ENCODE measurements at regions not wholly inside any gene's neighbourhood (a gene's known extent, or its start where the extent isn't known, plus 50 kb on each side); places are given as distances from the start of the nearest gene placed in this dataset.

DNA sequence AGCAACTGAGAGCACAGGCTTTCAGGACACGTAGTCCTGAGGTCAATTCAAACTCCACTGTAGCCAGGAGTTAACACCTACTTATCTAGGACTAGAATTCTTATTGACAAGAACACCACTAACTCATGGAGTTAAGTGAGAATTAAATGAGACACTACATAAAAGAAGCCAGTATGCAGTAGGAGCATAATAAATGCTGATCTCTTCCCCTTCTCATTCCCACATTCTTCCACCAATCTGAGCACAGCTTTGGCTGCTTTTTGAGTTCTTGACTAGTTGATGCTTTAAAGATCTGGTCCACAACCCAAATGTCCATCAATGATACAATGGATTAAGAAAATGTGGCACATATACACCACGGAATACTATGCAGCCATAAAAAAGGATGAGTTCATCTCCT lies 55.2 kb downstream of the TTC32 start:
- no peak for FAIRE-seq

DNA sequence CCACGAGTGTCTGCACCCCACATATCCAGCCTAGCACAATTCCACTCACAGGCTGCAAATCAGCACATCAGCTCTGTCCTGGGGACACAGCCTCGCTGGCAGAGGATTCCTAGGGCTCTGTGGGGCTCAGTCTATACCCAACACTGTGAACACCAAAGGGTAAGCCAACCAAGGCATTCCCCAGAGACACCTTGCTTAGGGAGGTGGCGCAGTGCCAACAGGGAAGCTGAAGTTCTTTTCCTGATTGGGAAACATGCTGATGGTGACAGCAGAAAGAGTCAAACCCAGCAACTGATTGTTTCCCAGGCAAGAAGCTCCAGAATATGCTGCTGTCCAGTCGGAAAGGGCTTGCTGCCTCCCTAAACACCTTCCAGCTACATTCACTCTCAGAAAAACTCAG lies 55.8 kb downstream of the TTC32 start:
- FAIRE-seq: no peak
- DNase-seq (ENCODE audit: extremely low spot score, insufficient read length, low read depth): no peak

More for the DNA sequence above, 55.2 kb downstream of the TTC32 start:
- DNase-seq (ENCODE audit: extremely low spot score, insufficient read length, low read depth): no peak

GRCh38 chr2:19845323-19845920 lies 56.4 kb downstream of the TTC32 start:
- no peak for FAIRE-seq

GRCh38 chr2:19844750-19845149 lies 57.0 kb downstream of the TTC32 start:
- FAIRE-seq: no peak
- DNase-seq (ENCODE audit: extremely low spot score, insufficient read length, low read depth): no peak

More at GRCh38 chr2:19845323-19845920, 56.4 kb downstream of the TTC32 start:
- DNase-seq (ENCODE audit: extremely low spot score, insufficient read length, low read depth): no peak

GRCh38 chr2:19843992-19844515 lies 57.7 kb downstream of the TTC32 start:
- no peak for DNase-seq (ENCODE audit: extremely low spot score, insufficient read length, low read depth)
- no peak for FAIRE-seq

- no peak for FAIRE-seq
- DNase-seq (ENCODE audit: extremely low spot score, insufficient read length, low read depth): no peak
These were observed 59.7 kb downstream of the TTC32 start for GRCh38 chr2:19841918-19842693.

GRCh38 chr2:19839438-19839837 lies 62.3 kb downstream of the TTC32 start:
- FAIRE-seq: no peak
- DNase-seq (ENCODE audit: extremely low spot score, insufficient read length, low read depth): no peak

- FAIRE-seq (no peak), DNase-seq (ENCODE audit: extremely low spot score, insufficient read length, low read depth) (no peak)
These were observed 63.2 kb downstream of the TTC32 start for GRCh38 chr2:19838616-19839015.

DNA sequence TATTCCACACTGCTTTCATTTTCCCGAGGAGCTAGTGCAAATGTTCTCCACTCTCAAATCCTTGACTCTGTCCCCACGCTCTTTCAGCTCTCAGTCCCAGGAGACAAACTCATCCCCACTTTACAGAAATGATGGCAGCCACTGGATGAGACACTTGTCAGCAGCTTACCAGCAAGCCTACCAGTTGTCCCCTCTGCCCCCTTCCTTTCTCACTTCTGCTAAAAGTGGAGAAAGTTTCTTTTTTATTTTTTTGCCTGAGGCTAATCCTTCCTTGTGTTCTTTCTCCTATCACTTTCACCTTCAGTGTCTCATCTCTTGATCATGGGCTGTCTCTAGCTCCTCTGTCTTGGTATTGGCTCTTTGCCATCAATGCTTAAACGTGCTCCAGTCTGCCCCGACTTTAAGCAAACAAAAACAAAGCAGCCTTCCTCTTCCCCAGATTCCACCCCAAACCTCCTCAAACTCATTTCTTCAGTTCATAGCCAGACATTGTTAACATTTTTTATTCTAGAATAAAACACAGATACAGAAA lies 64.5 kb downstream of the TTC32 start:
- FAIRE-seq (no peak), DNase-seq (ENCODE audit: extremely low spot score, insufficient read length, low read depth) (no peak)

DNA sequence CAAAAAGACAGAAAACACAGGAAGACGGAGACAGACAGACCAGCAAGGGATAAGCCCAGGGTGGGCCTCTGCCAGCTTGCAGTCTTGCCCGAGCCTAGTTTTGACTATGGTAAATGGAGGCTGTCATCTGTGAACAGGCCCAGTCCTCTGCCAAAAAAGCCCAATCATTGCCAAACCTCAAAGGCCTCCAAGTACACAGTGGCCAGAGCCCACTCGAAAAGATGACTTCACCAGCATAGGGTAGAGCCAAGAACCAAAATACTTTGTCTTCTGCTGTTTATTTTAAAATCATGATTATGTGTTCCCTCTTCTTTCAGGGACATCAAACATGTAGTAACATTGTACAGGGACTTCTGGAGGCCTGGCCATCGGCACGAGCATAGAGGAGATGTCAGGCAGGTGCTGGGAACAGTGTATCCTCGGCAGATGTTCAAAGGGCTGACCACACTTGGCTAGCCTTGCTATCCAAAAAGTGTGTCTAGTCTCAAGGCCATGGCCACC lies 66.0 kb downstream of the TTC32 start:
- FAIRE-seq (no peak), DNase-seq (ENCODE audit: extremely low spot score, insufficient read length, low read depth) (no peak)

DNA sequence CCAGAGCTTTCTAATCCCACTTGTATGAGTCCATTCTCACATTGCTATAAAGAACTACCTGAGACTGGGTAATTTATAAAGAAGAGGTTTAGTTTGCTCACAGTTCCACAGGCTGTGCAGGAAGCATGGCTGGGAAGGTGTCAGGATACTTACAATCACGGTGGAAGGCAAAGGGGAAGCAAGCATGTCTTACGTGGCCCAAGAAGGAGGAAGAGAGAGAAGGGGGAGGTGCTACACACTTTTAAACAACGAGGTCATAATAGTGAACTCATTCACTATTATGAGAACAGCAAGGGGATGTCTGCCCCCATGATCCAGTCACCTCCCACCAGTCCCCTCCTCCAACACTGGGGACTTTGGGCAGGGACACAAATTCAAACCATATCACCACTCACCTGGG lies 67.8 kb downstream of the TTC32 start:
- DNase-seq (ENCODE audit: extremely low spot score, insufficient read length, low read depth) (no peak), FAIRE-seq (no peak)

GRCh38 chr2:19829672-19830071 lies 72.1 kb downstream of the TTC32 start:
- no peak for DNase-seq (ENCODE audit: extremely low spot score, insufficient read length, low read depth)
- no peak for FAIRE-seq

- no peak for DNase-seq (ENCODE audit: extremely low spot score, insufficient read length, low read depth)
- no peak for FAIRE-seq
These were observed 74.9 kb downstream of the TTC32 start for GRCh38 chr2:19826874-19827273.

- FAIRE-seq (no peak), DNase-seq (ENCODE audit: extremely low spot score, insufficient read length, low read depth) (no peak)
These were observed 78.3 kb downstream of the TTC32 start for GRCh38 chr2:19823507-19823906.

- no peak for DNase-seq (ENCODE audit: extremely low spot score, insufficient read length, low read depth)
These were observed 82.4 kb downstream of the TTC32 start for GRCh38 chr2:19819097-19820065.

DNA sequence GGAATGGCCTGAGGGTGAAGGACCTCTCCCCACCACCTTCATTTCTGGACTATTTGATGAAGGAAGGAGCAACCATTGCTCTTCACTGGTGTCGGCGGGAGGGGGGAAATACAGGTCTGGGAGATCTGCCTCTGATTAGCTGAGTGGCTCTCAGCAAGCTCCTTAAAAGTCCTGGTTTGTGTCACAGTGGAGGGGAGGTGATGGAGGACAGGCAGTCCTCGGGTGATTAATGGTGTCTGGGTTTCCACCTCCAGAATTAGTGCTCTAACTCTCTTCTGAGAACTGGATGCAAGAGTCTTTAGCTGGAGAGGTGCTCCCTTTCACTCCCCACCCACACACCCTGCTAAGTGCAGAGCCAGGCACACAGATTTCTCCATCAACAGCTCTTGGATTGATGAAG lies 83.2 kb downstream of the TTC32 start:
- DNase-seq (ENCODE audit: extremely low spot score, insufficient read length, low read depth) (no peak), FAIRE-seq (no peak)

More at GRCh38 chr2:19819097-19820065, 82.4 kb downstream of the TTC32 start:
- FAIRE-seq: no peak

DNA sequence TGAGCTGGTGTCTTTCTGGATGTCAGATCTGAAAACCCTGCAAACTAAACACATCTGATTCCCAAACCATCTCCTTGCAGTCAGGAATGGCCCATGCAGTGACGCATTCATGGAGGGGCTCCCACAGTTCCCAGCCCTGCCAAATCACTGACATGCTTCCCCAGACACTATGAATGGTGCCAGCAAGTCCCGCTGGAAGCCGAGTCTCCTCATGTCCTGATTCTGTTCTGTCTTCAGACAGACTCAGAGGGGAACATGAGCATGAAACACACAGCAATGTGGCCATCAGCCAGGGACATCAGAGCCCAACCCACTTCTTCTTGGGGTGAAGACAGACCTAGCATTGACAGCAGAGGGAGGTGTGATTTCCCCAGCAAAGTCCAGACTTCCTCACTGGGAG lies 83.7 kb downstream of the TTC32 start:
- FAIRE-seq: no peak
- DNase-seq (ENCODE audit: extremely low spot score, insufficient read length, low read depth): no peak

DNA sequence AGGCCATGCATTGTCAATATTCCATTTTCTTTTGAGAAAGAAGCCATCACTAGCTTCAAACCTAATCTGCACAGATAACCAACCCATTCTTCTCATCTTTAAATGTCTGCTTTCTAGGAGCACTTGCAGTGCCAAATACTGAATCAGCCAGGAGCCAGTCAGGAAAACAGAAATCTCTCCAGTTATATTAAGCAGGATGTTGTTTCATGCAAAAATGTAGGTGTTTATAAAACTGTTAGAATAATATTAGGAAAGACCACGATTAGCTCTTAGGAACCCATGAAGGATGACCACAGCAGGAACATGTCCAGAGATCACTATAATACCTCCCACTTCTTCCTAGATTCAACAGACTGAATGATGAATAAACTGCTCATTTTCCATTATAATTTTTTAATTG lies 86.0 kb downstream of the TTC32 start:
- FAIRE-seq (no peak), DNase-seq (ENCODE audit: extremely low spot score, insufficient read length, low read depth) (no peak)

- DNase-seq (ENCODE audit: extremely low spot score, insufficient read length, low read depth): no peak
- no peak for FAIRE-seq
These were observed 89.6 kb downstream of the TTC32 start for GRCh38 chr2:19812166-19812565.

DNA sequence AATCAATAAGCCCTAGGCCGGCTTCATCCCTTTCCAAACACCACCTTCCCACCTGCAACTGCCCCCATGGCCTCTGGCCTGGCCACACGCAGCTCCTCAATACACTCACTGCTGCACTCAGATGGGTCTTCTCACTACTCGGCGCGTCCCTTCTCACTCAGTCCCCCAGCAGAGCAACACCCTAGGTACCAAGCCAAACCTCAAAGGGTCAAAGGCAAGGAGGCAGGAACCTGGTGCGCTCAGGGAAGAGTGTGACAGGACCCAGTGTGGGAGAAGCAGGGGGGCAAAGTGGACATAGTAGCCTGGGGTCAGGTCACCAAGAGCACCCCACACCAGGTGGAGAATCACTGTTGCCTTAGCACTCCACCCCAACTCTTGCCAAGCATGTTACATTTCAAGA lies 90.6 kb downstream of the TTC32 start:
- FAIRE-seq (no peak), DNase-seq (ENCODE audit: extremely low spot score, insufficient read length, low read depth) (no peak)

All from GM18507 (cell line).